ENCODE measurements at regions not wholly inside any gene's neighbourhood (a gene's known extent, or its start where the extent isn't known, plus 50 kb on each side); places are given as distances from the start of the nearest gene placed in this dataset.
"Not testable (repeated sequence)": the region's sequence is repeated elsewhere in the genome, so short reads cannot be mapped to it uniquely, and the experiment has no call there.

DNA sequence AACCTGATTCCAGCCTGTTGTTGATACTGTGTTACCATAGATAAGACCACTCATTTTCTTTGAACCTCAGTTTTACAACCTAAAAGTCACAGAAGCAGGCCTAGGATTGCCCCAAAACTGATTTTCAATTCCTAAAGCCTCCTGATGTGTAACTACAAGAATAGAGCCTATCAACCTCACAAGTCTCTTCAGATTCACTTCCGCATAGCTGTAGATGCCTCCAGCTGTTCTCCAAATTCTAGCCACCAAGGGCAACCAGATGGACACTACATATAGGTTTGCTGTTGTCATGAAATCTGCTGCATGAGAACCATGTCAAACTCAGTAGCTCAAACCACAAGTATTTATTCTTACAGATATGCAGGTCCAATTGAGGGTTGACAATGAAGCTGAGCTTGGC is 143.5 kb downstream of the SPATA31D1 start:
- Histone ChIP-seq H4K20me1 (ENCODE audit: low read length) (no peaks in the 10 kb centered on the region), H3F3A (ENCODE audit: low read length, unreplicated experiment) (no peaks in the 10 kb centered on the region), H3K4me3 (ENCODE audit: low read length) (no peak overlapping the region), H2AFZ (ENCODE audit: low read length) (no peak overlapping the region), H3K9me3 (ENCODE audit: low read length) (no peaks in the 10 kb centered on the region), H3K79me2 (ENCODE audit: low read length) (no peaks in the 10 kb centered on the region), H3K9ac (ENCODE audit: low read length) (no peak overlapping the region), H3K36me3 (ENCODE audit: low read depth, low read length) (no peaks in the 10 kb centered on the region), H3K4me2 (ENCODE audit: low read length) (no peak overlapping the region), H3K4me1 (ENCODE audit: insufficient read depth, low read length) (no peaks in the 10 kb centered on the region), H3K9me2 (replicated peaks; ENCODE audit: low read length) (no peaks in the 10 kb centered on the region), H3K27ac (ENCODE audit: low read length) (no peak overlapping the region), H3K27me3 (ENCODE audit: low read length) (no peaks in the 10 kb centered on the region)
- no TSS peak for BruUV-seq (replicated peaks)
- TF ChIP-seq EZH2 (IDR thresholded peaks at IDR 0.05; ENCODE audit: low read length, unreplicated experiment) (no peak), EZH2phosphoT487 (IDR thresholded peaks at IDR 0.05; ENCODE audit: borderline replicate concordance, low read length) (no peak)
- TF ChIP-seq, protein P1, sequence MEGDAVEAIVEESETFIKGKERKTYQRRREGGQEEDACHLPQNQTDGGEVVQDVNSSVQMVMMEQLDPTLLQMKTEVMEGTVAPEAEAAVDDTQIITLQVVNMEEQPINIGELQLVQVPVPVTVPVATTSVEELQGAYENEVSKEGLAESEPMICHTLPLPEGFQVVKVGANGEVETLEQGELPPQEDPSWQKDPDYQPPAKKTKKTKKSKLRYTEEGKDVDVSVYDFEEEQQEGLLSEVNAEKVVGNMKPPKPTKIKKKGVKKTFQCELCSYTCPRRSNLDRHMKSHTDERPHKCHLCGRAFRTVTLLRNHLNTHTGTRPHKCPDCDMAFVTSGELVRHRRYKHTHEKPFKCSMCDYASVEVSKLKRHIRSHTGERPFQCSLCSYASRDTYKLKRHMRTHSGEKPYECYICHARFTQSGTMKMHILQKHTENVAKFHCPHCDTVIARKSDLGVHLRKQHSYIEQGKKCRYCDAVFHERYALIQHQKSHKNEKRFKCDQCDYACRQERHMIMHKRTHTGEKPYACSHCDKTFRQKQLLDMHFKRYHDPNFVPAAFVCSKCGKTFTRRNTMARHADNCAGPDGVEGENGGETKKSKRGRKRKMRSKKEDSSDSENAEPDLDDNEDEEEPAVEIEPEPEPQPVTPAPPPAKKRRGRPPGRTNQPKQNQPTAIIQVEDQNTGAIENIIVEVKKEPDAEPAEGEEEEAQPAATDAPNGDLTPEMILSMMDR (conservative IDR thresholded peaks at IDR 0.05; ENCODE audit: low read depth, low read length) = no peak
- CTCF ChIA-PET = no interaction called here
- DNase-seq (no peak), ATAC-seq (no peak)
- POLR2A ChIA-PET (ENCODE audit: unreplicated experiment) = no interaction called here
- intact Hi-C loops (cut with micrococcal nuclease) = no loop called here

DNA sequence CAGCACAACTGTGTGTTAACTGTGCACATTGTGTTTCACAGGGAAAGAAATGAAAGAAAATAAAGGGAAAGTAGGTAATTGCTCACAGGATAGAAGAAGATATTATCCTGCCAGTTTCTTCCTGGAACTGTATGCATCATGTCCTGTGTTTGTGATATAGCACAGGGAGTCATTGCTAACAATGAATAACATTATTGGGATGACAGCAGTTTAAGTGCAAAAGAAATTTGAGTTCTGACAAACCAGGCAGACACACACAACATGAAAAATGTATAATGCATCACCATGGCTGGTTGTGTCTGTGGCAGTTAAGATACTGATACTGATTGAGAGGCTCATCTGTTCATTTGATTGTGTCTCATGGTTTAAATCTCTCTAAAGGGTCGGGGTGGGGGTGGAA is 145.4 kb downstream of the SPATA31D1 start:
- H3K79me2 ChIP-seq (ENCODE audit: low read length) = no peaks in the 10 kb centered on the region
- no peak overlapping the region for H3K4me3 ChIP-seq (ENCODE audit: low read length)
- no peaks in the 10 kb centered on the region for H3F3A ChIP-seq (ENCODE audit: low read length, unreplicated experiment)
- no peaks in the 10 kb centered on the region for H4K20me1 ChIP-seq (ENCODE audit: low read length)
- DNase-seq (peak; percentile 38), ATAC-seq (no peak)
- no peaks in the 10 kb centered on the region for H3K9me2 ChIP-seq (replicated peaks; ENCODE audit: low read length)
- ChIA-PET POLR2A (ENCODE audit: unreplicated experiment) (no interaction called here), CTCF (no interaction called here)
- intact Hi-C loops (cut with micrococcal nuclease) = no loop called here
- no TSS peak for BruUV-seq (replicated peaks)
- H3K9ac ChIP-seq (ENCODE audit: low read length) = no peak overlapping the region
- no peak overlapping the region for H2AFZ ChIP-seq (ENCODE audit: low read length)
- H3K36me3 ChIP-seq (ENCODE audit: low read depth, low read length) = no peaks in the 10 kb centered on the region
- no peaks in the 10 kb centered on the region for H3K9me3 ChIP-seq (ENCODE audit: low read length)
- no peak overlapping the region for H3K27ac ChIP-seq (ENCODE audit: low read length)
- no peaks in the 10 kb centered on the region for H3K27me3 ChIP-seq (ENCODE audit: low read length)
- no peak for TF ChIP-seq EZH2phosphoT487 (IDR thresholded peaks at IDR 0.05; ENCODE audit: borderline replicate concordance, low read length)
- TF ChIP-seq, protein P1 (conservative IDR thresholded peaks at IDR 0.05; ENCODE audit: low read depth, low read length) = no peak
- TF ChIP-seq EZH2 (IDR thresholded peaks at IDR 0.05; ENCODE audit: low read length, unreplicated experiment) = no peak
- no peak overlapping the region for H3K4me2 ChIP-seq (ENCODE audit: low read length)
- no peaks in the 10 kb centered on the region for H3K4me1 ChIP-seq (ENCODE audit: insufficient read depth, low read length)

DNA sequence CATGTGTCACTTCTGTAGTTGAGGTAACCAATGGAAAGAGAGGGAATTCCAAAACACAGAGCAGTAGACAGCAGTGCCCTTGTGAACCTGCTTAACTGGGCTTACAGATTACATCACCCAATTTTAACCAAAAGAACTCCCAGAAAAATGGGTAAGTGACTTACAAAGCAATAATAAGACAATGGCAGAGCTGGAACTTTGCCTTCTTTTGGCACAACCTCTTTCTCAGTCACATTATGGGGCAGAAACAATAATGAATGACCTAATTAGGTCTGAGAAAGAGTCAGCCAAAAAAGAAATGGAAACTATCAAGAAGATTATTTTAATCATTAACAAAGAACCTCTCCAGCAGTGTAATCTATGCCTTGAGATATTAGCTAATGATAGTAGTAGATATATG is 146.5 kb downstream of the SPATA31D1 start:
- Histone ChIP-seq H4K20me1 (ENCODE audit: low read length) (no peaks in the 10 kb centered on the region), H3K27me3 (ENCODE audit: low read length) (no peaks in the 10 kb centered on the region), H3K79me2 (ENCODE audit: low read length) (no peaks in the 10 kb centered on the region), H3K4me2 (ENCODE audit: low read length) (no peak overlapping the region), H3K9me2 (replicated peaks; ENCODE audit: low read length) (no peaks in the 10 kb centered on the region), H3K9ac (ENCODE audit: low read length) (no peak overlapping the region), H3K4me1 (ENCODE audit: insufficient read depth, low read length) (no peaks in the 10 kb centered on the region), H3F3A (ENCODE audit: low read length, unreplicated experiment) (no peaks in the 10 kb centered on the region), H3K4me3 (ENCODE audit: low read length) (no peak overlapping the region), H3K27ac (ENCODE audit: low read length) (no peak overlapping the region), H3K9me3 (ENCODE audit: low read length) (no peaks in the 10 kb centered on the region), H3K36me3 (ENCODE audit: low read depth, low read length) (no peaks in the 10 kb centered on the region), H2AFZ (ENCODE audit: low read length) (no peak overlapping the region)
- CTCF ChIA-PET = no interaction called here
- intact Hi-C loops (cut with micrococcal nuclease) = no loop called here
- no TSS peak for BruUV-seq (replicated peaks)
- TF ChIP-seq, protein P1 (conservative IDR thresholded peaks at IDR 0.05; ENCODE audit: low read depth, low read length) = no peak
- TF ChIP-seq EZH2 (IDR thresholded peaks at IDR 0.05; ENCODE audit: low read length, unreplicated experiment) (no peak), EZH2phosphoT487 (IDR thresholded peaks at IDR 0.05; ENCODE audit: borderline replicate concordance, low read length) (no peak)
- no peak for DNase-seq
- no peak for ATAC-seq
- POLR2A ChIA-PET (ENCODE audit: unreplicated experiment) = no interaction called here

DNA sequence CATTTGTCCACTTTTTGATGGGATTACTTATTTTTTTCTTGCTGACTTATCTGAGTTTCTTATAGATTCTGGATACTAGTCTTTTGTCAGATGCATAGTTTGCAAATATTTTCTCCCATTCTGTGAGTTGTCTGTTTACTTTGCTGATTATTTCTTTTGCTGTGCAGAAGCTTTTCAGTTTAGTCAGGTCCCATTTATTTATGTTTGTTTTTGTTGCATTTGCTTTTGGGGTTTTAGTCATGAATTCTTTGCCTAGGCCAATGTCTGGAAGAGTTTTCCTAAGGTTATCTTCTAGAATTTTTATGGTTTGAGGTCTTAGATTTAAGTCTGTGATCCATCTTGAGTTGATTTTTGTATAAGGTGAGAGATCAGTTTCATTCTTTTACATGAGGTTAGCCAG is 149.5 kb downstream of the SPATA31D1 start:
- POLR2A ChIA-PET (ENCODE audit: unreplicated experiment); H3K4me2 ChIP-seq (ENCODE audit: low read length); H3K36me3 ChIP-seq (ENCODE audit: low read depth, low read length); H3K27ac ChIP-seq (ENCODE audit: low read length); CTCF ChIA-PET; H3F3A ChIP-seq (ENCODE audit: low read length, unreplicated experiment); H3K9me2 ChIP-seq (replicated peaks; ENCODE audit: low read length); H3K27me3 ChIP-seq (ENCODE audit: low read length); BruUV-seq (replicated peaks); H3K4me1 ChIP-seq (ENCODE audit: insufficient read depth, low read length); intact Hi-C loops (cut with micrococcal nuclease); H4K20me1 ChIP-seq (ENCODE audit: low read length); DNase-seq; ATAC-seq; H2AFZ ChIP-seq (ENCODE audit: low read length); H3K4me3 ChIP-seq (ENCODE audit: low read length); H3K9me3 ChIP-seq (ENCODE audit: low read length); H3K79me2 ChIP-seq (ENCODE audit: low read length); H3K9ac ChIP-seq (ENCODE audit: low read length): not testable (repeated sequence)

Measured in PC-3 (cell line).